NT2/D1 (cell line): ENCODE measurements at regions not wholly inside any gene's neighbourhood (a gene's known extent, or its start where the extent isn't known, plus 50 kb on each side); places are given as distances from the start of the nearest gene placed in this dataset.

Experiments used
- SUZ12 ChIP-seq: IDR thresholded peaks from 2 replicates; pipeline ENCODE4 v1.6.1; 2011; ENCODE audit not compliant: insufficient read length, insufficient read depth; ENCODE audit errors: extremely low read depth
- YY1 ChIP-seq: IDR thresholded peaks from 2 replicates; pipeline ENCODE4 v1.6.1; 2011; ENCODE audit not compliant: insufficient read length, insufficient read depth

GRCh38 chr5:2132497-2132847 lies 249.7 kb upstream of the IRX4 start:
- TF ChIP-seq YY1 (no peak), SUZ12 (no peak)
